GM04504 (cell line): ENCODE measurements at regions not wholly inside any gene's neighbourhood (a gene's known extent, or its start where the extent isn't known, plus 50 kb on each side); places are given as distances from the start of the nearest gene placed in this dataset.

Source experiments
- DNase-seq: peaks from one replicate; pipeline ENCODE4 v3.0.0-alpha.2; 2012; ENCODE audit warnings: low read depth

DNA sequence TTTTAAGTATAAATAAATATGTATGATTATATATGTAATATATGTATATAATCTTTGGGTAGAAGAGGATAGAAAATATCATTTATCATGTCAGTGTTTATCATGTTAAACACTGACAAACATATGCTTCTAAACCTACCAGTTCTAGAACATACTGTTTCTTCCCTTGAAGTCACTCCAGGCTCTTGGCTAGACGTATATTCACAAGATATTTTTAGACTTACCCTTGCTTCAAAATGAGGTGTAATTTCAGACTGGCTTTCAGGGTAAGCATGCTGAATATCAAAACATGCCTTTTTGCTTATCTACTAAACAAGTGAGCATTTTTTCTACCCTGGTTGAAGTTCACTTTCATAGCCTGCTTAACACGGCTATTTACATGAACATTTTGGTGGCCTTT, 642.4 kb upstream of the PKDCC start:
- no peak for DNase-seq

DNA sequence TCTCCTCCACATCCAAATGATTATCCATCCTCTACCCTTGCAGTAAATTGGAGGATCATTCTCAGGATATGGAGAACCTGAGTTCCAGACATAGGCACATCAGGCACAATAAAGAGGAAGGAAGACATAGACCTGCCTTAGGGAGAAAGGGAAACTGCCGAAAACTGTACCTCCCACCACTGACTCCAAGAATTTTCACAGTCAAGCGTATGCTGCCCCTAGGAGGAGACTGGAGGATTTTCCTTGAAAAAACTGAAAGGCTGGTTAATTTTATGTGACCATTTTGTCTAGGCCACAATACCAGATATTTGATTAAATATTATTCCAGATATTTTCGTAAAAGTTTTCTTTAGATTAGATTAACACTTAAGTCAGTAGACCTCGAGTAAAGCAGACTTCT, 638.5 kb upstream of the PKDCC start:
- no peak for DNase-seq

DNA sequence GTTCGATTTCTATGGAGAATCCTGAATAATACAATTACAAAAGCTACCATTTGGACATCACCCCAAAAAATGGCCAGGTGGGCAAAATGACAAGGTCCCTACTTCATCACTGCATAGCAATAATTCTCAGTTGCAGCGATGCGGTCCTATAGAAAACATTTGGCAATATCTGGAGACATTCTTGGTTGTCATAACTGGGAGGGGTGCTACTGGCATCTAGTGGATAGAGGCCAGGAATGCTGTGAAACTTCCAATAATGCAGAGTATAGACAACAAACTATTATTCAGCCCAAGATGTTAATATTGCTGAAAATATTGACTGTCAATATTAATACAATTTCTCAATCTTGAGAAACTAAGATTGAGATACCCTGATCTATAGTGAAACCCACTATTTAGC, 637.8 kb upstream of the PKDCC start:
- DNase-seq = no peak

DNA sequence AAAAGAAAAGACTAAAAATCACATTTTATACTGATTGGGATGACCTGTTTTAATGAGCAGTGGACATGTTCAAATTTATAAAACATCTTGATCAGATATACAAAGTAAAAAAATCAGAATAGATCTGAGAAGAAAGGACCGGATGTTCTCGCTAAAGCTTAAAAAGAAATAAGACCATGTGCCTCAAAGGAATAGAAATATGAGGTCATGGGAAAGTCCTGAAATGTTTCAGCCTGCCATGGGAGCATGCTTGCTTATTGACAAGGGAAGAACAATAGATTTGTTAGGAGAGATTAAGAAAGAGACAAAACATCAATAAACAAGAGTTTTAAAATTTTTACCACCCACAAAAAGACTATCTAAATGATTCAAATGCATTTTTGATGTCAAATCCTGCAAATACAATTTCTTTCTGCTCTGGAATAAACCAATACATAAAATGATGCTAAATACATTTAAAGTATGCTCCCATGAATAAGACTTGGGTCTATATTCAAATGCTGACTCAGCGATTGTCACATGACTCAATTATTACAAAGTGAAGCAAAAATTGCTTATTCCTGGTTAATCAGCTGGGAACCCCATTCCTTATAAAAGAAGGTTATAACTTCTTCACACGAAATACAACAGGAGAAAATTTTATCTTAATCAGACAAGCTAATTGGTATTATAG, 633.9 kb upstream of the PKDCC start:
- DNase-seq = no peak

GRCh38 chr2:41414486-41415230, 633.2 kb upstream of the PKDCC start:
- no peak for DNase-seq

DNA sequence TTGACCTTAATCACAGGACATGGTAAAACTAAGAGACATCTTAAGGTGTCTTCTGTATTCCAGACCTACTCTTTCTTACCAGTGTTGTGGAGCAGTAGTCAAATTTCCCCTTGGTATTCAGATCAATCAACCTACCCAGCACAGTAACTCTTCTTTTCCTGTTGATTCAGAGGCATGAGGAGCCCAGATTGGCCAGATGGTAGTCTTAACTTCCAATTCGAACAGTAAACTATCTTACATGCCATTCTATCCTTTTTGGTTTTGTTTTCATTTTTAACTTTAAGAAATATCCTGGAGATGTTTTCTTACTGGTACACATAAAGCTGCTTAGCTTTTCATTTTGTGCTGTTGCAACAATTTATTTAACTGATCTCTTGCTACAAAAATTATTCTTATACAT, 630.3 kb upstream of the PKDCC start:
- no peak for DNase-seq

GRCh38 chr2:41420219-41420618, 627.6 kb upstream of the PKDCC start:
- no peak for DNase-seq

GRCh38 chr2:41420872-41421271, 626.9 kb upstream of the PKDCC start:
- no peak for DNase-seq

DNA sequence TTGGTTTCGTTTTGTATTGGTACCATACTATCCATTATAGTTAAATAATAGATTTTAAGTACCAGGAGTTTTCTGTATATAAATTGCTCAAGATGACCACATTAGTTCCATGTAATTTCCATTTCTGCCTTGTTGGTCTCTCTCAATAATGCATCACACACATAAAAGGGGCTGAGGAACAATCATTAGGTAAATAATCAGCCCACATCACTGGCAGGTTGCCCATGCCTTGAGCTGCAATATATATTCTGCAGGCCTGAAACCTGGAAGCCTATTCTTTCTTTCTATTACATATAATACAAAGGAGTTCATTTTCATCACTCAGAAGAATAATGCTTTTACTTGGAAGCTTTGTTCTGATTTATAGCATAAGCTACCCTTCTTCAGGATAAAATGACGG, 616.1 kb upstream of the PKDCC start:
- no peak for DNase-seq

- no peak for DNase-seq
These were observed 615.4 kb upstream of the PKDCC start for GRCh38 chr2:41432459-41432858.

DNA sequence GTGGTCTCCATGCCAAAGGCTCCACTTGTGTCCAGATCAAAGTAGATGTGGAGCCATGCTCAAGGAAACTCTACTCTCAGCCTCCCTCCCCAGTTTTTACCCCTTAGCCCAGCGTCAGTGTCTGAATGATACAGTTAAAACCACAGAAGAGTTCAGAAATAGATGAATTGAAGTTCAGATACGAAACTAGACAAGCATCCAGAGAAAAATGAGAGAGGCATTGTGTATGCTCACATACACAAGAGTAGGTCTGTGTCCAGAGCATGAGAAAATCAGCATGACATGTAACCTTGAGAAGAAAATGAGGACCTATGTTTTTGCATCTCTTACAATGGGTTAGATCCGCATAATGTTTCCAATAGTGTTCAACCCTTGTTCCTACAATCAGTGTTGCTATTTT, 612.8 kb upstream of the PKDCC start:
- no peak for DNase-seq

- DNase-seq = no peak
These were observed 605.9 kb upstream of the PKDCC start for GRCh38 chr2:41441958-41442357.

- DNase-seq = no peak
These were observed 602.0 kb upstream of the PKDCC start for GRCh38 chr2:41445865-41446264.

DNA sequence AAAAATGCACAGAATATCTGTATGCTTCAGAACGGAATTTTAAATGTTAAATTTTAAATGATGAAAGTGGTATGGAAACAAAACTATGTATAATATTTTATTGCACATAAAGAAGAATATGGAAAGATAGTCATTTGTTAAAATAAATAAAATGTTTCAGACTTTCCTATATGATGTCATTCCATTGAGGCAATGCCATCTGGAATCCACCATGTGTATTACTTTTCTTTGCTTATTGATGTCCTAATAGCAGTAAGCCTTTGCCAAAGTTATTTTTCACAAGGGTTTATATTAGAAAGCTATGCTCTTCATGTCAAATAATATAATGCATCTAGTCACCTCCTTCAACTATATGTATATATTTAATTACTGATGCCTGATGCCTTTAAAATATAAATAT, 601.6 kb upstream of the PKDCC start:
- DNase-seq = no peak

DNA sequence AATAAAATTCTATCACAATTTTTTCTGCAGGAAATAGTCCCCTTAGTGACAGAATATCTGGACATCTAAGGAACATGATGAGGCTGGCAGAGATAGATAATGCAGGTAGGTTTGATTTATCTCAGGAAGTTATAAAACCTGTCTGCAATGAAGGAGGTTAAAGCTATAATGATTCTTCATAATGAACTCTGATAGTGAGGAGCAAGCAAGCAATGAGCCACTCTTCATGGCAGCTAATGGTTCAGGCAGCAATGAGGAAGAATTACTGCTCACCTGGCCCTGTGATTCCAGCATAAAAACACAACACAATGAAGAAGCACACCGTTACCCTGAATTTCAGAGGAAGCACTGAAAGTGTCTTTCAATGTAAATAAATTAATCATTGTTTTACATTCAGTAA, 599.6 kb upstream of the PKDCC start:
- DNase-seq = no peak

DNA sequence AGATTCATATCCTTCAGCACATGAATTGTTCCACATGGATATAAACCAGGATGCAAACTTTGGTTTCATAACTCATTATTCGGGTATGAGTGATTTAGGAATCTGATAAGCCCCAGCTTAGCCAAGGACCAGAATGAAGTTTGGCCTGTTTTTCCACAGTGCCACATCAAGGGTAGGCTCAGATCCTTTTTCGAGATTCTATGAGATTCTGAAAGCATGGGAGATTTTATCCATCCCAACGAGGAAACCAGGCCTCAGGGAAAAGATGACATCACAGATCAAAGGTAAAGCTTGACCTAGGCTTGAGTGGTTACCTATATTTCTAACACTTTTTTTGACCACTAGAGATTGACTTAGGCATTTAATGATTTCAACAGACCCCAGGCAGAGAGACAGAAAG, 590.8 kb upstream of the PKDCC start:
- DNase-seq = no peak

DNA sequence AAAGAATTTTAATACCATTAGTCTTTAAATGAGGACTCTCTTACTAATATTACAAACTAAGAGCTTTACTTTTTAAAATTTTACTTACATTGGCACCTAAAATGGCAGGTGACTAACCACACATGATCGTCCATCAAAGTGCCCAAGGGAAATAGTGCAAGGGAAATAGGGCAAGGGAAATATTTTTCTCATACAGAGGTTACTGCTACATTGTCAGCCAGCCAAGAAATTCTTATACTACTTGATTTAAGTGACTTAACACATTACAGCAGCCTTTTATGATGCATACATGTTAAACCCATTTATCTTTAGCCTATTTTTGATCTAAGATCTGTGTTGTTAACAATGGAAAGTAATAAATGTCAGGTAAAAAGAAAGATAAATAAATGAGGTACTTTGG, 587.2 kb upstream of the PKDCC start:
- no peak for DNase-seq

- DNase-seq = no peak
These were observed 583.4 kb upstream of the PKDCC start for GRCh38 chr2:41464395-41464794.

DNA sequence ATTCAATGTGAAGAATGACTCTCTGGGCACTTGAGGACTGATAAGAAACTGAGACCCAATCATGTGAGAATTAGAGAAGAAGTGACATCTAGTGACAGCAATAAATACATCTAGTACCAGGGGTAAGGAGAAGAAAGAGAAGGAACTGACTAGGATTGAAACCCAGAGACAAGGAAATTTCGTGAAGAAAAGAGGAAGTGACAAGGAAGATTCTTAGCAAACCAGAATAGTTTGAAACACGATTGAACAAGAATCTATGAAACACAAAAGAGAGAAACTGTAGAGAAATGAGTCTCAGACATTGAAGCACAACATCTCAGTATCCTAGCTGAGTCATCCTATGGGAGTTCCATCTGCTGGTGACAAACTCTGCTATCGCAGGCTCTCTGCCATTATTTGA, 571.9 kb upstream of the PKDCC start:
- DNase-seq = no peak

DNA sequence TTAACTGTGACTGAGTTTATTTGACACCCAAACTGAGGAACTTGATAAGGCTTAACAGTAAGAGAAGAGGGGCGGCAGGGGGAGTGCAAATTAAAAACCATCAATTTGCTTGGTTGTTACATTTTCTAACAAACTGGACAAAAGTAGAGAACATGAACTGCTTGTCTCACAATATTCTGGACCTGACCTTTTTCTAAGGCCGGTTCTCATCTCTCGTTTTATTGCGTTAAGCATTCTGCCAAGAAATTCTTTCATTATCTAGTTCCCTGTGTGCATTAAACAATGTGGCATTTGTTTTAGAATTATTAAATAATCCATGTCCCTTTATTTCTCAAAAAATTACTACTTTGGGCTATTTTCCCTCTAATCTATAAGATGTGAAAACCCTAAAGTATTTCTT, 565.2 kb upstream of the PKDCC start:
- DNase-seq = no peak

DNA sequence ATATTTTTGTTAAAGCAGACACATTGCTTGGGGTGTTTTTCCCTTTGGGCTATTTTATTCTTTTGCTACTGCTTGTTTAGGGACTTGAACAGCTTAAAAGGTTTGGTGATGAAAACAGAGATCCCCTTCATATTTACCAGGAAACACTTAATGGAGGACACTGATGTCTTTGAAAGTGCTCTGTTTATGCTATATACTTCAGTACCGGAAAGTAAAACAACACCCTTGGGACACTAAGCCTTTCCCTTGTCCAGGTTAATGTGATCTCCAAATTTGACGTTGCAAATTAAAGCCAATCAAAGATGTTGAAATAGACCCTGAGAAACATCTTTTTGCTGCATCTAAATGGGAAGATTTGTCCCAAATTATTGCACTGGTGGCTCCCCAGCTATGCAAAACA, 564.6 kb upstream of the PKDCC start:
- no peak for DNase-seq

DNA sequence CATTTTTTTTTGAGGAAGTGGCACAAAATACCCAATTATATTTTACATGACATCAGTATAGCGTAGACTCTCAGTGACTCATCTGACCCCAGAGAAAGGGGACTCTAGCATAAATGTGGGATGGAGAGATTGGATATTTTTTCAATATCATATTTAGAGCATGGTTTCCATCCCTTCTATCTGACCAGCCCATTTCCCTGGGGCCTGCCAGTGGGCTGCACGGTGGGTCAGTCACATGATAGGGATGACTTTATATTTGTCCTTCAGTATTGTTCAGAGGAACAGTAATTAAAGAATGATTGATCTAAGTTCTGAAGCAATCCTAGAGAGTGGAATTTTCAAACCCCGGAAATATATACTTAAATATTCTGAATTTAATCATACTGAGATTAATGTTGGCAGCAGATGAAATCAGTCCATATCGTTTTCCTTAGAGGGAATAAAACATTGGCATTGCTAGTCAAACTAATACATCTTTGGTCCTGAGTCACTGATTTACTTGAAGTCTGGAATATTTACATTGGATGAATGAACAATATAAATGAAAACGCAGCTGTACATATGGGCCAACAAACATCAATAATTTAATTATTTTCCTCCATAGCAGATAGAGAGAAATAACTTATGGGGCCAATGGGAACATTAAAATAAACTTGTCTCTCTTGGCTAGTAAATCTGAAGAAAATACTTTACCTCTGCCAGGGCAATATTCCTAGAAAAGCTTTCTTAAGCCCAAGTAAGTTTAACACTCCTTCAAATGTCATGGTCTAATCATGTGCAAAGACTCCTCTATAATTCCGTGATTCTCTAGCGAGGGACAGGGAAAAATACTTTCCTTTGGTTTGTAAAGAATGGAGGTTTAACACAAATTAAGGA, 563.6 kb upstream of the PKDCC start:
- DNase-seq = no peak

DNA sequence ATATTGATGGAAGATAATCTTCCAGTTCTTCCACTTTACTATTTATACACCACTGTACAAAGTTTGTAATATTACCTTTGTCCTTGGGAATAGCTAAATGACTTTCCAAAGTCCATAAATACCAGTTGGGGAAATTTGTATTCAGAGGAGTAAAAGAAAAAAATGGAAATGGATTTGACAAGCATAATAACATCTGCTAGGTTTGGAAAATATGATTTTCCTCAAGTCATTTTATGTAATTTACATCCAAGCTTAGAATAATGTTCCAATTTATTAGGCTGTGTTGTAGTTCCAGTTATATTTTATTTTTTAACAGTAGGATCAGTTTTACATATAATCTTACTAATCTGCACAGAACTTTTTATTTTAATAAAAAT, 563.0 kb upstream of the PKDCC start:
- DNase-seq = no peak
